HCT116 (cell line): ENCODE measurements at regions not wholly inside any gene's neighbourhood (a gene's known extent, or its start where the extent isn't known, plus 50 kb on each side); places are given as distances from the start of the nearest gene placed in this dataset.

Source experiments
- ATAC-seq: fragments of 200-7000 bp; cut with Tn5 transposase; 2 replicates; pipeline ENCODE4 v1.9.1; 2020; ENCODE audit warnings: mild to moderate bottlenecking, moderate library complexity
- BruUV-seq: library from RNA; stranded (reverse); fragments of 400-500 nt; replicated peaks from 2 replicates; lab custom pipeline; 2021; lab: Mats Ljungman, UMichigan
- CTCF ChIA-PET: fragments of 300-600 bp; sonication (Branson Sonifier 250); formaldehyde crosslinking; loops from one replicate; lab custom pipeline; 2021; ENCODE audit warnings: antibody characterized with exemption; lab: Charles Lee
- POLR2A ChIA-PET: fragments of 300-600, 350-600 bp; sonication (Branson Sonifier 250); formaldehyde crosslinking; loops from one replicate; lab custom pipeline; 2021; ENCODE audit warnings: antibody characterized with exemption; lab: Charles Lee
- RAD21 ChIA-PET, 2 experiments: fragments of 300-600 bp; sonication (Branson Sonifier 250); formaldehyde crosslinking; loops; one replicate each; lab custom pipeline; 2023; ENCODE audit warnings: low total read pairs in 2 of 2; ENCODE audit not compliant: uncharacterized antibody in 2 of 2, unreplicated experiment in 2 of 2, low non-redundant PET in 1 of 2; lab: Charles Lee
- DNase-seq: peaks from one replicate; pipeline ENCODE4 v3.0.0-alpha.2; 2010; ENCODE audit warnings: low read depth, low spot score
- H2AFZ ChIP-seq: fragments of 200-600 bp; shearing (Covaris generic), sonication (generic); 2 replicates; pipeline ENCODE4 v1.6.1; 2017; ENCODE audit warnings: low read depth, mixed run types, mixed read lengths, antibody characterized with exemption, low read length; ENCODE audit not compliant: poor library complexity, severe bottlenecking
- H3K27ac ChIP-seq: 2 replicates; pipeline ENCODE4 v1.5.1; 2012; ENCODE audit warnings: low read depth, low read length
- H3K27me3 ChIP-seq: fragments of 200-600 bp; sonication (generic); 2 replicates; pipeline ENCODE4 v1.6.1; 2016; ENCODE audit warnings: mixed run types, low read length, mixed read lengths; ENCODE audit not compliant: insufficient read depth
- H3K36me3 ChIP-seq, 2 experiments: fragments of 200-500 bp in 1 of 2; fragments of 200-600 bp in 1 of 2; sonication (Bioruptor generic) in 1 of 2; sonication (generic) in 1 of 2; 2 replicates each; pipeline versions ENCODE4 v1.5.1 to v1.6.1; 2014 to 2016; ENCODE audit warnings: low read length in 2 of 2, inconsistent platforms in 1 of 2, mixed read lengths in 1 of 2, mixed run types in 1 of 2; ENCODE audit not compliant: insufficient read depth in 2 of 2, control insufficient read depth in 1 of 2
- H3K4me1 ChIP-seq, 2 experiments: fragments of 200-600 bp in 1 of 2; sonication (generic) in 1 of 2; 2 replicates each; pipeline versions ENCODE4 v1.5.1 to v1.6.1; 2012 to 2017; ENCODE audit warnings: low read length in 2 of 2, inconsistent platforms in 1 of 2, mild to moderate bottlenecking in 1 of 2, mixed read lengths in 1 of 2, mixed run types in 1 of 2, moderate library complexity in 1 of 2; ENCODE audit not compliant: insufficient read depth in 2 of 2, control insufficient read depth in 1 of 2
- H3K4me2 ChIP-seq: fragments of 200-600 bp; sonication (generic); 2 replicates; pipeline ENCODE4 v1.6.1; 2017; ENCODE audit warnings: mixed run types, low read length, mixed read lengths
- H3K4me3 ChIP-seq, 2 experiments: fragments of 200-600 bp in 1 of 2; sonication (generic) in 1 of 2; replicated peaks in 1 of 2; 2 replicates each; pipeline ENCODE4 v1.5.1; 2011 to 2016; ENCODE audit warnings: low read length in 2 of 2, control low read depth in 1 of 2, low read depth in 1 of 2, mild to moderate bottlenecking in 1 of 2, mixed read lengths in 1 of 2, mixed run types in 1 of 2
- H3K79me2 ChIP-seq: fragments of 200-600 bp; sonication (generic); 2 replicates; pipeline ENCODE4 v1.6.1; 2017; ENCODE audit warnings: mild to moderate bottlenecking, mixed run types, low read length, moderate library complexity, mixed read lengths; ENCODE audit not compliant: insufficient read depth
- H3K9ac ChIP-seq: fragments of 200-600 bp; sonication (generic); 2 replicates; pipeline ENCODE4 v1.6.1; 2016; ENCODE audit warnings: low read length, mixed read lengths
- H3K9me2 ChIP-seq: fragments of 200-600 bp; sonication (generic), shearing (Covaris generic); 2 replicates; pipeline ENCODE4 v1.6.1; 2017; ENCODE audit warnings: mixed run types, mild to moderate bottlenecking, moderate library complexity; ENCODE audit not compliant: insufficient read depth
- H3K9me3 ChIP-seq, 2 experiments: fragments of 200-500 bp in 1 of 2; fragments of 200-600 bp in 1 of 2; sonication (Bioruptor generic) in 1 of 2; sonication (generic) in 1 of 2; 2 replicates each; pipeline ENCODE4 v1.6.1; 2014 to 2017; ENCODE audit warnings: low read length in 2 of 2, mixed read lengths in 2 of 2, inconsistent platforms in 1 of 2, low read depth in 1 of 2, mild to moderate bottlenecking in 1 of 2, mixed run types in 1 of 2, moderate library complexity in 1 of 2; ENCODE audit not compliant: control insufficient read depth in 1 of 2, insufficient read depth in 1 of 2
- H4K20me1 ChIP-seq: fragments of 200-600 bp; sonication (generic), shearing (Covaris generic); 2 replicates; pipeline ENCODE4 v1.6.1; 2017; ENCODE audit warnings: mixed run types, mild to moderate bottlenecking, moderate library complexity; ENCODE audit not compliant: insufficient read depth
- CBX3 ChIP-seq: IDR thresholded peaks from 2 replicates; pipeline ENCODE4 v1.6.1; 2012; ENCODE audit warnings: low read depth
- CEBPB ChIP-seq: IDR thresholded peaks from 2 replicates; pipeline ENCODE4 v1.6.1; 2012; ENCODE audit warnings: low read depth
- EZH2 ChIP-seq: fragments of 200-600 bp; sonication (generic); IDR thresholded peaks from 2 replicates; pipeline ENCODE4 v1.6.1; 2017; ENCODE audit warnings: antibody characterized with exemption, mixed run types
- JUND ChIP-seq: IDR thresholded peaks from 2 replicates; pipeline ENCODE4 v1.6.1; 2012
- POLR2AphosphoS5 ChIP-seq: IDR thresholded peaks from 2 replicates; pipeline ENCODE4 v1.6.1; 2011; ENCODE audit warnings: mild to moderate bottlenecking, low read depth, low read length, moderate library complexity
- RAD21 ChIP-seq: IDR thresholded peaks from 2 replicates; pipeline ENCODE4 v1.6.1; 2012; ENCODE audit warnings: low read depth, mild to moderate bottlenecking
- SIN3A ChIP-seq: IDR thresholded peaks from 2 replicates; pipeline ENCODE4 v1.6.1; 2012; ENCODE audit warnings: low read depth
- SRF ChIP-seq: IDR thresholded peaks from 2 replicates; pipeline ENCODE4 v1.6.1; 2012; ENCODE audit warnings: low read depth
- YY1 ChIP-seq: IDR thresholded peaks from 2 replicates; pipeline ENCODE4 v1.6.1; 2011; ENCODE audit warnings: low read length, low read depth, moderate library complexity, mild to moderate bottlenecking; ENCODE audit not compliant: insufficient replicate concordance; ENCODE audit errors: extremely low read depth
- ZFX ChIP-seq: fragments of 450-650 bp; IDR thresholded peaks from 2 replicates; pipeline ENCODE4 v1.6.1; 2017
- ZNF274 ChIP-seq: fragments of 200-500 bp; sonication (Bioruptor generic); IDR thresholded peaks from 2 replicates; pipeline ENCODE4 v1.6.1; 2014; ENCODE audit warnings: mild to moderate bottlenecking, low read depth, low read length, inconsistent platforms
- intact Hi-C: fragments of 100-400 bp; cut with micrococcal nuclease; formaldehyde crosslinking; loops from 2 replicates; pipeline ENCODE4 v1.10.0; 2022
- TF ChIP-seq, protein P1 (sequence below): IDR thresholded peaks from 2 replicates; pipeline ENCODE4 v1.6.1; 2011; ENCODE audit warnings: mild to moderate bottlenecking, low read length, moderate library complexity; ENCODE audit not compliant: insufficient replicate concordance; ENCODE audit errors: extremely low read depth
- TF ChIP-seq, protein P2 (sequence below), 3 experiments: fragments of 200-600 bp in 1 of 3; sonication (generic) in 1 of 3; IDR thresholded peaks in 2 of 3; conservative IDR thresholded peaks in 1 of 3; 2 replicates each; pipeline ENCODE4 v1.5.1; 2012 to 2017; ENCODE audit warnings: low read depth in 2 of 3, low read length in 2 of 3, antibody characterized with exemption in 1 of 3, borderline replicate concordance in 1 of 3, control low read depth in 1 of 3, mild to moderate bottlenecking in 1 of 3, mixed read lengths in 1 of 3, mixed run types in 1 of 3, moderate library complexity in 1 of 3; ENCODE audit not compliant: insufficient read depth in 1 of 3
- TF ChIP-seq, protein P3 (sequence below): IDR thresholded peaks from 2 replicates; pipeline ENCODE4 v1.6.1; 2012

DNA sequence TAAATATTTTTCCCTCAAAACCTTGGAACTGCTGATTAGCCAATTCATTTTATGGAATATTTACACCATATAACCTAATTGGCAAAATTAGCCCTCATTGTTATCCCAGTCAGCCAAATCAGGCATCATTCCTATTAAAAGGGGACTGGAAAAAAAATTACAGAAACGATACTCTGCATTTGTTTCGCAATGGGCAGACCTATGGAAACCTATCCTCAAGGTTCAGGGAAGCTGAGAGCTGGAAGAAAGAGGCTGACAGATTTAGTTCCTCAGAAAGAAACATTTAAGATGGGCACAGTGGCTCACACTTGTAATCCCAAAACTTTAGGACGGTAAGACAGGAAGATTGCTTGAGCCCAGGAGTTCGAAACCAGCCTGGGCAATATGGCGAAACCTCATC is 85.6 kb upstream of the RPH3AL start:
- Histone ChIP-seq H3K79me2 (no peaks in the 10 kb centered on the region), H3K27ac (no peak overlapping the region), H3K9me3 (peaks cover 5 to 6% of the 10 kb centered on the region in 2 experiments; a peak in 1 of 4 replicates), H3K9me2 (no peaks in the 10 kb centered on the region), H3K36me3 (peaks cover 0 to 6% of the 10 kb centered on the region in 2 experiments; a peak in 1 of 4 replicates), H3K4me2 (no peak overlapping the region), H3K9ac (no peak overlapping the region), H3K27me3 (no peaks in the 10 kb centered on the region), H3K4me3 (no peak overlapping the region), H2AFZ (no peak overlapping the region), H4K20me1 (no peaks in the 10 kb centered on the region), H3K4me1 (no peaks in the 10 kb centered on the region)
- ChIA-PET POLR2A (no interaction called here), CTCF (no interaction called here), RAD21 (no interaction called here)
- intact Hi-C loops, result no loop called here
- TF ChIP-seq ZFX (no peak), SIN3A (no peak)
- TF ChIP-seq, protein P1, sequence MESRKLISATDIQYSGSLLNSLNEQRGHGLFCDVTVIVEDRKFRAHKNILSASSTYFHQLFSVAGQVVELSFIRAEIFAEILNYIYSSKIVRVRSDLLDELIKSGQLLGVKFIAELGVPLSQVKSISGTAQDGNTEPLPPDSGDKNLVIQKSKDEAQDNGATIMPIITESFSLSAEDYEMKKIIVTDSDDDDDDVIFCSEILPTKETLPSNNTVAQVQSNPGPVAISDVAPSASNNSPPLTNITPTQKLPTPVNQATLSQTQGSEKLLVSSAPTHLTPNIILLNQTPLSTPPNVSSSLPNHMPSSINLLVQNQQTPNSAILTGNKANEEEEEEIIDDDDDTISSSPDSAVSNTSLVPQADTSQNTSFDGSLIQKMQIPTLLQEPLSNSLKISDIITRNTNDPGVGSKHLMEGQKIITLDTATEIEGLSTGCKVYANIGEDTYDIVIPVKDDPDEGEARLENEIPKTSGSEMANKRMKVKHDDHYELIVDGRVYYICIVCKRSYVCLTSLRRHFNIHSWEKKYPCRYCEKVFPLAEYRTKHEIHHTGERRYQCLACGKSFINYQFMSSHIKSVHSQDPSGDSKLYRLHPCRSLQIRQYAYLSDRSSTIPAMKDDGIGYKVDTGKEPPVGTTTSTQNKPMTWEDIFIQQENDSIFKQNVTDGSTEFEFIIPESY, result no peak
- no peak for DNase-seq
- BruUV-seq, result no TSS peak
- no peak for ATAC-seq

DNA sequence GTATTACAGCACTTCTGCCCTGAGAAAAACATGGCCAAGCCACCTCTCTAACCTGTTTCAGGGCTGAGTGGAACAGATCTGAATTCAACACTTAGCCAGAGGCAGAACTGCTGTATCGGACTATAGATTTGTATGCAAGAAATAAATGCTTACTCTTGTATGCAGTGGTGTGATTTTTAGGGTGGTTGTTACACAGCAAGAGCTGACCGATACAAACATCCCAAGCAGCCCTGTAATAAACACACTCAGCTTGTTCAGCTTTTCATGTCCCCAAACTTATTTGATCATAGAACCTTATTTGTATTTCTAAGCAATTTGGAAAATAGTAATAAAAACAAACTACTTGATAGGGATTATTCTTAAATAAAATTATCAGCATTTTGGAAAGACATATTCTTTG is 84.9 kb upstream of the RPH3AL start:
- no peak overlapping the region for H3K4me3 ChIP-seq
- ATAC-seq (no peak), DNase-seq (no peak)
- H3K27ac ChIP-seq, result no peak overlapping the region
- H3K4me2 ChIP-seq, result no peak overlapping the region
- TF ChIP-seq POLR2AphosphoS5, result no peak
- TF ChIP-seq EZH2, result no peak
- no peak for TF ChIP-seq JUND
- no peak for TF ChIP-seq SRF
- TF ChIP-seq, protein P2, sequence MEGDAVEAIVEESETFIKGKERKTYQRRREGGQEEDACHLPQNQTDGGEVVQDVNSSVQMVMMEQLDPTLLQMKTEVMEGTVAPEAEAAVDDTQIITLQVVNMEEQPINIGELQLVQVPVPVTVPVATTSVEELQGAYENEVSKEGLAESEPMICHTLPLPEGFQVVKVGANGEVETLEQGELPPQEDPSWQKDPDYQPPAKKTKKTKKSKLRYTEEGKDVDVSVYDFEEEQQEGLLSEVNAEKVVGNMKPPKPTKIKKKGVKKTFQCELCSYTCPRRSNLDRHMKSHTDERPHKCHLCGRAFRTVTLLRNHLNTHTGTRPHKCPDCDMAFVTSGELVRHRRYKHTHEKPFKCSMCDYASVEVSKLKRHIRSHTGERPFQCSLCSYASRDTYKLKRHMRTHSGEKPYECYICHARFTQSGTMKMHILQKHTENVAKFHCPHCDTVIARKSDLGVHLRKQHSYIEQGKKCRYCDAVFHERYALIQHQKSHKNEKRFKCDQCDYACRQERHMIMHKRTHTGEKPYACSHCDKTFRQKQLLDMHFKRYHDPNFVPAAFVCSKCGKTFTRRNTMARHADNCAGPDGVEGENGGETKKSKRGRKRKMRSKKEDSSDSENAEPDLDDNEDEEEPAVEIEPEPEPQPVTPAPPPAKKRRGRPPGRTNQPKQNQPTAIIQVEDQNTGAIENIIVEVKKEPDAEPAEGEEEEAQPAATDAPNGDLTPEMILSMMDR (IDR thresholded peaks at IDR 0.05 in 2 of 3, conservative IDR thresholded peaks at IDR 0.05 in 1 of 3; ENCODE audit: borderline replicate concordance in 1 of 3, insufficient read depth in 1 of 3, low read depth in 2 of 3, low read length in 2 of 3), result no peak
- TF ChIP-seq, protein P3, sequence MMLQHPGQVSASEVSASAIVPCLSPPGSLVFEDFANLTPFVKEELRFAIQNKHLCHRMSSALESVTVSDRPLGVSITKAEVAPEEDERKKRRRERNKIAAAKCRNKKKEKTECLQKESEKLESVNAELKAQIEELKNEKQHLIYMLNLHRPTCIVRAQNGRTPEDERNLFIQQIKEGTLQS, result no peak
- no peak for TF ChIP-seq YY1
- TF ChIP-seq, protein P1, result no peak
- TF ChIP-seq CBX3, result no peak
- no peak for TF ChIP-seq ZNF274
- TF ChIP-seq RAD21, result no peak
- TF ChIP-seq CEBPB, result no peak
- no peak overlapping the region for H3K9ac ChIP-seq
- BruUV-seq, result no TSS peak
- ChIA-PET POLR2A (no interaction called here), CTCF (no interaction called here), RAD21 (no interaction called here)
- H3K4me1 ChIP-seq, result no peaks in the 10 kb centered on the region
- no peaks in the 10 kb centered on the region for H3K9me2 ChIP-seq
- no peaks in the 10 kb centered on the region for H3K27me3 ChIP-seq
- no peaks in the 10 kb centered on the region for H3K36me3 ChIP-seq
- H3K79me2 ChIP-seq, result no peaks in the 10 kb centered on the region
- intact Hi-C loops, result no loop called here
- H3K9me3 ChIP-seq, result peaks cover 5 to 6% of the 10 kb centered on the region in 2 experiments; a peak in 1 of 4 replicates
- H2AFZ ChIP-seq, result no peak overlapping the region
- no peaks in the 10 kb centered on the region for H4K20me1 ChIP-seq
